WTC11 (cell line): ENCODE measurements at regions not wholly inside any gene's neighbourhood (a gene's known extent, or its start where the extent isn't known, plus 50 kb on each side); places are given as distances from the start of the nearest gene placed in this dataset.
A peak's percentile ranks its signal among the peaks of the same experiment; 100 is the strongest.

Experiments used
- ATAC-seq: fragments of 200-7000 bp; cut with Tn5 transposase; 2 replicates; pipeline ENCODE4 v1.10.0; 2021; ENCODE audit warnings: mild to moderate bottlenecking, moderate library complexity
- CTCF ChIA-PET: fragments of 300-600 bp; sonication (Branson Sonifier 250); formaldehyde crosslinking; loops from one replicate; lab custom pipeline; 2021; ENCODE audit warnings: antibody characterized with exemption; lab: Charles Lee
- POLR2A ChIA-PET: fragments of 350-600 bp; sonication (Branson Sonifier 250); formaldehyde crosslinking; loops from one replicate; lab custom pipeline; 2021; ENCODE audit warnings: antibody characterized with exemption; lab: Charles Lee
- DNase-seq: peaks from one replicate; pipeline ENCODE4 v3.0.0; 2021; ENCODE audit warnings: low spot score
- H3K27ac Mint-ChIP-seq: 2 replicates; pipeline ENCODE4 v1.8.0; 2021; ENCODE audit warnings: mixed read lengths
- H3K27me3 Mint-ChIP-seq: 2 replicates; pipeline ENCODE4 v1.8.0; 2021; ENCODE audit warnings: low read depth, mild to moderate bottlenecking, moderate library complexity, mixed read lengths
- H3K36me3 Mint-ChIP-seq: 2 replicates; pipeline ENCODE4 v1.8.0; 2021; ENCODE audit warnings: mixed read lengths
- H3K4me1 Mint-ChIP-seq: 2 replicates; pipeline ENCODE4 v1.8.0; 2022; ENCODE audit warnings: mixed read lengths
- H3K4me3 Mint-ChIP-seq: 2 replicates; pipeline ENCODE4 v1.8.0; 2021; ENCODE audit warnings: mild to moderate bottlenecking, moderate library complexity, mixed read lengths
- H3K9me3 Mint-ChIP-seq: 2 replicates; pipeline ENCODE4 v1.8.0; 2021; ENCODE audit warnings: mixed read lengths
- CBFB ChIP-seq: sonication (generic); formaldehyde crosslinking; IDR thresholded peaks from 2 replicates; pipeline ENCODE4 v1.8.1; 2022; ENCODE audit warnings: mild to moderate bottlenecking, low read depth, missing genetic modification reagents
- ELF4 ChIP-seq: sonication (generic); formaldehyde crosslinking; IDR thresholded peaks from 2 replicates; pipeline ENCODE4 v1.8.1; 2022; ENCODE audit warnings: low read depth, mild to moderate bottlenecking, moderate library complexity, missing genetic modification reagents
- ETV6 ChIP-seq: sonication (generic); formaldehyde crosslinking; IDR thresholded peaks from 2 replicates; pipeline ENCODE4 v1.8.1; 2022; ENCODE audit warnings: mild to moderate bottlenecking, missing genetic modification reagents
- FOXJ3 ChIP-seq: sonication (generic); formaldehyde crosslinking; IDR thresholded peaks from 2 replicates; pipeline ENCODE4 v1.9.0; 2021; ENCODE audit warnings: missing genetic modification reagents, mild to moderate bottlenecking, borderline replicate concordance
- GTF2I ChIP-seq: fragments of 250-450 bp; sonication (Bioruptor Pico); conservative IDR thresholded peaks from 2 replicates; pipeline ENCODE4 v1.4.0; 2021; ENCODE audit warnings: mild to moderate bottlenecking
- KAT7 ChIP-seq: sonication (generic); formaldehyde crosslinking; IDR thresholded peaks from 2 replicates; pipeline ENCODE4 v1.8.1; 2023; ENCODE audit warnings: missing genetic modification reagents, mild to moderate bottlenecking, borderline replicate concordance
- MYBL2 ChIP-seq: sonication (generic); formaldehyde crosslinking; IDR thresholded peaks from 2 replicates; pipeline ENCODE4 v1.8.1; 2023; ENCODE audit warnings: mild to moderate bottlenecking, moderate library complexity, missing genetic modification reagents
- RORB ChIP-seq: fragments of 250-450 bp; sonication (Bioruptor Pico); IDR thresholded peaks from 2 replicates; pipeline ENCODE4 v1.9.0; 2021; ENCODE audit warnings: mild to moderate bottlenecking
- TCF7 ChIP-seq: sonication (generic); formaldehyde crosslinking; IDR thresholded peaks from 2 replicates; pipeline ENCODE4 v1.8.0; 2022; ENCODE audit warnings: mild to moderate bottlenecking, low read depth, missing genetic modification reagents, moderate library complexity
- TEAD4 ChIP-seq: sonication (generic); formaldehyde crosslinking; IDR thresholded peaks from 2 replicates; pipeline ENCODE4 v1.8.0; 2022; ENCODE audit warnings: mild to moderate bottlenecking, missing genetic modification reagents
- TP53 ChIP-seq: sonication (generic); formaldehyde crosslinking; IDR thresholded peaks from 2 replicates; pipeline ENCODE4 v1.8.1; 2023; ENCODE audit warnings: mild to moderate bottlenecking, missing genetic modification reagents
- ZNF396 ChIP-seq: fragments of 250-450 bp; sonication (Bioruptor Pico); IDR thresholded peaks from 2 replicates; pipeline ENCODE4 v1.8.0; 2021; ENCODE audit warnings: mild to moderate bottlenecking, moderate library complexity, borderline replicate concordance
- ZNF423 ChIP-seq: fragments of 250-450 bp; sonication (Bioruptor Pico); IDR thresholded peaks from 2 replicates; pipeline ENCODE4 v2.1.2; 2022; ENCODE audit warnings: mild to moderate bottlenecking, moderate library complexity
- TF ChIP-seq, protein P1 (sequence below): fragments of 250-450 bp; sonication (Bioruptor Pico); IDR thresholded peaks from 2 replicates; pipeline ENCODE4 v1.8.0; 2021; ENCODE audit warnings: mild to moderate bottlenecking
- TF ChIP-seq, protein P2 (sequence below): sonication (generic); formaldehyde crosslinking; IDR thresholded peaks from 2 replicates; pipeline ENCODE4 v1.8.0; 2022; ENCODE audit warnings: mild to moderate bottlenecking, missing genetic modification reagents
- TF ChIP-seq, protein P3 (sequence below): sonication (generic); formaldehyde crosslinking; IDR thresholded peaks from 2 replicates; pipeline ENCODE4 v1.8.1; 2022; ENCODE audit warnings: mild to moderate bottlenecking, moderate library complexity, missing genetic modification reagents
- TF ChIP-seq, protein P4 (sequence below): fragments of 200-600 bp; IDR thresholded peaks from 2 replicates; pipeline ENCODE4 v1.8.0; 2022; ENCODE audit warnings: antibody characterized with exemption
- TF ChIP-seq, protein P5 (sequence below): sonication (generic); formaldehyde crosslinking; IDR thresholded peaks from 2 replicates; pipeline ENCODE4 v1.8.1; 2023; ENCODE audit warnings: mild to moderate bottlenecking, missing genetic modification reagents, borderline replicate concordance
- TF ChIP-seq, protein P6 (sequence below): sonication (generic); formaldehyde crosslinking; conservative IDR thresholded peaks from 2 replicates; pipeline ENCODE4 v1.8.1; 2022; ENCODE audit warnings: mild to moderate bottlenecking, missing genetic modification reagents
- TF ChIP-seq, protein P7 (sequence below): sonication (generic); formaldehyde crosslinking; IDR thresholded peaks from 2 replicates; pipeline ENCODE4 v1.8.1; 2022; ENCODE audit warnings: missing genetic modification reagents, borderline replicate concordance

DNA sequence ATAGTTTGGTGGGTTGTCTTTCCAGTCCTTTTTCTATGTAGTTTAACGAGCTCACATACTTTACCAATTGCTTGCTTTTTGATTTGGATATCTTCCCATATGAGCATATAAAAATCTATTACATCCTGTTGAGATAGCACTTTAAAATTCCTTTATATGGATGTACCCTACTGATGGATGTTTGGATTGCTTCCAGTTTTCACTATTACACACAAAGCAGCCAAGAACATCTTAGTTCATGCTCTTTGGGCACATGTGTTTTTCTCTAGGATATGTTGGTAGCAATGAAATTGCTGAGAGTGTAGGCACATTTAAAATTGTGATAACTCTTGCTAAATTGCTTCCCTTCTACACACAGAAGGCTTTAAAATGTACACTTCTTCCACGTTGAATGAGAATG is 56.1 kb upstream of the NTRK2 start:
- no peak for TF ChIP-seq KAT7
- no peak for TF ChIP-seq ZNF396
- no peak for TF ChIP-seq TEAD4 (CRISPR knock-in tag)
- TF ChIP-seq GTF2I (CRISPR knock-in tag), result no peak
- no peak for TF ChIP-seq MYBL2 (CRISPR knock-in tag)
- TF ChIP-seq, protein P1, sequence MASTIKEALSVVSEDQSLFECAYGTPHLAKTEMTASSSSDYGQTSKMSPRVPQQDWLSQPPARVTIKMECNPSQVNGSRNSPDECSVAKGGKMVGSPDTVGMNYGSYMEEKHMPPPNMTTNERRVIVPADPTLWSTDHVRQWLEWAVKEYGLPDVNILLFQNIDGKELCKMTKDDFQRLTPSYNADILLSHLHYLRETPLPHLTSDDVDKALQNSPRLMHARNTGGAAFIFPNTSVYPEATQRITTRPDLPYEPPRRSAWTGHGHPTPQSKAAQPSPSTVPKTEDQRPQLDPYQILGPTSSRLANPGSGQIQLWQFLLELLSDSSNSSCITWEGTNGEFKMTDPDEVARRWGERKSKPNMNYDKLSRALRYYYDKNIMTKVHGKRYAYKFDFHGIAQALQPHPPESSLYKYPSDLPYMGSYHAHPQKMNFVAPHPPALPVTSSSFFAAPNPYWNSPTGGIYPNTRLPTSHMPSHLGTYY (CRISPR knock-in tag), result no peak
- no peak for TF ChIP-seq ELF4
- TF ChIP-seq TCF7 (CRISPR knock-in tag), result no peak
- no peak for TF ChIP-seq ETV6 (CRISPR knock-in tag)
- Mint-ChIP-seq H3K27ac (no peak overlapping the region), H3K4me3 (no peak overlapping the region), H3K9me3 (peaks cover 31% of the 10 kb centered on the region), H3K36me3 (peaks cover 22% of the 10 kb centered on the region), H3K27me3 (peaks cover 31% of the 10 kb centered on the region), H3K4me1 (peaks cover 28% of the 10 kb centered on the region)
- ChIA-PET CTCF (no interaction called here), POLR2A (no interaction called here)
- ATAC-seq (no peak), DNase-seq (no peak)

DNA sequence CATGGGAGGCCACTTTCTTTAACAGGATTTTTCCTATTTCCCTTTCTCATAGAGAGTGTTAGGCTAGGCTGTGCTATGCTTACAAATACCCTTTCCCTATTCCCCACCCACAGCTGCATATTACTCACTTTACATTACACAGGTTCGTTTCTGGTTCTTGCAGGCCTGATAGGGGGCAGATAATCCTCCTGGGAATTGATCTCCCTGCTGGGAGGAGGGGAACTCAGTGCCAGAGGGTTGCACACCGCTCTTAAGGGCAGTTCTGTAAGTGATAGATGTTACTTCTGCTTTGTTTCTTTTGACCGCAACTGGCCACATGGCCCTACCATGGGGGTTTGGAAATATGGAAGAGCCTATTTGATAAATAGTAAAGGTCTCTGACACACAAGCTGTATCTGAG is 54.0 kb upstream of the NTRK2 start:
- TF ChIP-seq ZNF396, result no peak
- no peak for TF ChIP-seq RORB
- TF ChIP-seq, protein P2, sequence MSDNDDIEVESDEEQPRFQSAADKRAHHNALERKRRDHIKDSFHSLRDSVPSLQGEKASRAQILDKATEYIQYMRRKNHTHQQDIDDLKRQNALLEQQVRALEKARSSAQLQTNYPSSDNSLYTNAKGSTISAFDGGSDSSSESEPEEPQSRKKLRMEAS (CRISPR knock-in tag), result no peak
- TF ChIP-seq, protein P3, sequence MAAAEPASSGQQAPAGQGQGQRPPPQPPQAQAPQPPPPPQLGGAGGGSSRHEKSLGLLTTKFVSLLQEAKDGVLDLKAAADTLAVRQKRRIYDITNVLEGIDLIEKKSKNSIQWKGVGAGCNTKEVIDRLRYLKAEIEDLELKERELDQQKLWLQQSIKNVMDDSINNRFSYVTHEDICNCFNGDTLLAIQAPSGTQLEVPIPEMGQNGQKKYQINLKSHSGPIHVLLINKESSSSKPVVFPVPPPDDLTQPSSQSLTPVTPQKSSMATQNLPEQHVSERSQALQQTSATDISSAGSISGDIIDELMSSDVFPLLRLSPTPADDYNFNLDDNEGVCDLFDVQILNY (CRISPR knock-in tag), result no peak
- TF ChIP-seq, protein P4, sequence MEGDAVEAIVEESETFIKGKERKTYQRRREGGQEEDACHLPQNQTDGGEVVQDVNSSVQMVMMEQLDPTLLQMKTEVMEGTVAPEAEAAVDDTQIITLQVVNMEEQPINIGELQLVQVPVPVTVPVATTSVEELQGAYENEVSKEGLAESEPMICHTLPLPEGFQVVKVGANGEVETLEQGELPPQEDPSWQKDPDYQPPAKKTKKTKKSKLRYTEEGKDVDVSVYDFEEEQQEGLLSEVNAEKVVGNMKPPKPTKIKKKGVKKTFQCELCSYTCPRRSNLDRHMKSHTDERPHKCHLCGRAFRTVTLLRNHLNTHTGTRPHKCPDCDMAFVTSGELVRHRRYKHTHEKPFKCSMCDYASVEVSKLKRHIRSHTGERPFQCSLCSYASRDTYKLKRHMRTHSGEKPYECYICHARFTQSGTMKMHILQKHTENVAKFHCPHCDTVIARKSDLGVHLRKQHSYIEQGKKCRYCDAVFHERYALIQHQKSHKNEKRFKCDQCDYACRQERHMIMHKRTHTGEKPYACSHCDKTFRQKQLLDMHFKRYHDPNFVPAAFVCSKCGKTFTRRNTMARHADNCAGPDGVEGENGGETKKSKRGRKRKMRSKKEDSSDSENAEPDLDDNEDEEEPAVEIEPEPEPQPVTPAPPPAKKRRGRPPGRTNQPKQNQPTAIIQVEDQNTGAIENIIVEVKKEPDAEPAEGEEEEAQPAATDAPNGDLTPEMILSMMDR, result no peak
- TF ChIP-seq CBFB, result no peak
- TF ChIP-seq, protein P5, sequence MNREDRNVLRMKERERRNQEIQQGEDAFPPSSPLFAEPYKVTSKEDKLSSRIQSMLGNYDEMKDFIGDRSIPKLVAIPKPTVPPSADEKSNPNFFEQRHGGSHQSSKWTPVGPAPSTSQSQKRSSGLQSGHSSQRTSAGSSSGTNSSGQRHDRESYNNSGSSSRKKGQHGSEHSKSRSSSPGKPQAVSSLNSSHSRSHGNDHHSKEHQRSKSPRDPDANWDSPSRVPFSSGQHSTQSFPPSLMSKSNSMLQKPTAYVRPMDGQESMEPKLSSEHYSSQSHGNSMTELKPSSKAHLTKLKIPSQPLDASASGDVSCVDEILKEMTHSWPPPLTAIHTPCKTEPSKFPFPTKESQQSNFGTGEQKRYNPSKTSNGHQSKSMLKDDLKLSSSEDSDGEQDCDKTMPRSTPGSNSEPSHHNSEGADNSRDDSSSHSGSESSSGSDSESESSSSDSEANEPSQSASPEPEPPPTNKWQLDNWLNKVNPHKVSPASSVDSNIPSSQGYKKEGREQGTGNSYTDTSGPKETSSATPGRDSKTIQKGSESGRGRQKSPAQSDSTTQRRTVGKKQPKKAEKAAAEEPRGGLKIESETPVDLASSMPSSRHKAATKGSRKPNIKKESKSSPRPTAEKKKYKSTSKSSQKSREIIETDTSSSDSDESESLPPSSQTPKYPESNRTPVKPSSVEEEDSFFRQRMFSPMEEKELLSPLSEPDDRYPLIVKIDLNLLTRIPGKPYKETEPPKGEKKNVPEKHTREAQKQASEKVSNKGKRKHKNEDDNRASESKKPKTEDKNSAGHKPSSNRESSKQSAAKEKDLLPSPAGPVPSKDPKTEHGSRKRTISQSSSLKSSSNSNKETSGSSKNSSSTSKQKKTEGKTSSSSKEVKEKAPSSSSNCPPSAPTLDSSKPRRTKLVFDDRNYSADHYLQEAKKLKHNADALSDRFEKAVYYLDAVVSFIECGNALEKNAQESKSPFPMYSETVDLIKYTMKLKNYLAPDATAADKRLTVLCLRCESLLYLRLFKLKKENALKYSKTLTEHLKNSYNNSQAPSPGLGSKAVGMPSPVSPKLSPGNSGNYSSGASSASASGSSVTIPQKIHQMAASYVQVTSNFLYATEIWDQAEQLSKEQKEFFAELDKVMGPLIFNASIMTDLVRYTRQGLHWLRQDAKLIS (CRISPR knock-in tag), result no peak
- TF ChIP-seq, protein P6, sequence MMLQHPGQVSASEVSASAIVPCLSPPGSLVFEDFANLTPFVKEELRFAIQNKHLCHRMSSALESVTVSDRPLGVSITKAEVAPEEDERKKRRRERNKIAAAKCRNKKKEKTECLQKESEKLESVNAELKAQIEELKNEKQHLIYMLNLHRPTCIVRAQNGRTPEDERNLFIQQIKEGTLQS (CRISPR knock-in tag), result no peak
- TF ChIP-seq ZNF423 (CRISPR knock-in tag), result no peak
- no peak for TF ChIP-seq FOXJ3 (CRISPR knock-in tag)
- TF ChIP-seq, protein P7, sequence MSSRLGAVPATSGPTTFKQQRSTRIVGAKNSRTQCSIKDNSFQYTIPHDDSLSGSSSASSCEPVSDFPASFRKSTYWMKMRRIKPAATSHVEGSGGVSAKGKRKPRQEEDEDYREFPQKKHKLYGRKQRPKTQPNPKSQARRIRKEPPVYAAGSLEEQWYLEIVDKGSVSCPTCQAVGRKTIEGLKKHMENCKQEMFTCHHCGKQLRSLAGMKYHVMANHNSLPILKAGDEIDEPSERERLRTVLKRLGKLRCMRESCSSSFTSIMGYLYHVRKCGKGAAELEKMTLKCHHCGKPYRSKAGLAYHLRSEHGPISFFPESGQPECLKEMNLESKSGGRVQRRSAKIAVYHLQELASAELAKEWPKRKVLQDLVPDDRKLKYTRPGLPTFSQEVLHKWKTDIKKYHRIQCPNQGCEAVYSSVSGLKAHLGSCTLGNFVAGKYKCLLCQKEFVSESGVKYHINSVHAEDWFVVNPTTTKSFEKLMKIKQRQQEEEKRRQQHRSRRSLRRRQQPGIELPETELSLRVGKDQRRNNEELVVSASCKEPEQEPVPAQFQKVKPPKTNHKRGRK (CRISPR knock-in tag), result no peak
- no peak for TF ChIP-seq TP53 (CRISPR knock-in tag)
- CTCF ChIA-PET, result no interaction called here
- Mint-ChIP-seq H3K9me3 (peaks cover 13% of the 10 kb centered on the region), H3K4me1 (peaks cover 17% of the 10 kb centered on the region), H3K27me3 (peaks cover 11% of the 10 kb centered on the region), H3K27ac (no peak overlapping the region), H3K36me3 (peaks cover 8% of the 10 kb centered on the region), H3K4me3 (no peak overlapping the region)
- DNase-seq (no peak), ATAC-seq (peak; percentile 64)
- POLR2A ChIA-PET, result no interaction called here
